C4-2B (cell line): ENCODE measurements at regions not wholly inside any gene's neighbourhood (a gene's known extent, or its start where the extent isn't known, plus 50 kb on each side); places are given as distances from the start of the nearest gene placed in this dataset.

ENCODE experiments used
- CTCF ChIP-seq: fragments of 450-650 bp; conservative IDR thresholded peaks from 2 replicates; pipeline ENCODE4 v1.5.1; 2017; ENCODE audit warnings: mild to moderate bottlenecking
- ZFX ChIP-seq: fragments of 450-650 bp; IDR thresholded peaks from 2 replicates; pipeline ENCODE4 v1.6.1; 2017

GRCh38 chr3:159848348-159849118 lies 140.1 kb upstream of the IL12A start:
- TF ChIP-seq CTCF, result no peak
- TF ChIP-seq ZFX, result no peak
